ENCODE measurements at regions not wholly inside any gene's neighbourhood (a gene's known extent, or its start where the extent isn't known, plus 50 kb on each side); places are given as distances from the start of the nearest gene placed in this dataset.

DNA sequence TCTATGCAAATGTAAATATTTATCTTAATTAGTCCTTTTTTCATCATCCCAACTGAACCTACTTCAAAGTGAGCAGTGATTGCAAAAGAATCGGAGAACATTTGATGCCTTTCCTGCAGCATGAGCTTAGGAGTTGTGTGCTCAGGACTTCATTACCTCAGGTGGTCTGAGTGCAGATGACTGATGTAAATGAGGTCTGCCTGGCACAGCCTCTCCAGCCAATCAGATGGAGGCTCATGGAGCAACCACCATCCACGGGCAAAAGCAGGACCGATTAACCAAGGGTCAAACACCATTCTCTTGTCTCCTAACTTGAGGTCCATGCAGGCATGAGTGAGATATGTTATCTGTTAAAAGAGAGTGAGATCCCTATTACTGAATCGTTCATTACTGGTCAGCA lies 165.7 kb upstream of the CARMIL1 start:
- no peak for TF ChIP-seq TEAD4 (IDR thresholded peaks at IDR 0.05)
- no peak for TF ChIP-seq TAF1 (IDR thresholded peaks at IDR 0.05; ENCODE audit: low read depth)
- TF ChIP-seq RAD21 (IDR thresholded peaks at IDR 0.05; ENCODE audit: low read depth), result no peak

DNA sequence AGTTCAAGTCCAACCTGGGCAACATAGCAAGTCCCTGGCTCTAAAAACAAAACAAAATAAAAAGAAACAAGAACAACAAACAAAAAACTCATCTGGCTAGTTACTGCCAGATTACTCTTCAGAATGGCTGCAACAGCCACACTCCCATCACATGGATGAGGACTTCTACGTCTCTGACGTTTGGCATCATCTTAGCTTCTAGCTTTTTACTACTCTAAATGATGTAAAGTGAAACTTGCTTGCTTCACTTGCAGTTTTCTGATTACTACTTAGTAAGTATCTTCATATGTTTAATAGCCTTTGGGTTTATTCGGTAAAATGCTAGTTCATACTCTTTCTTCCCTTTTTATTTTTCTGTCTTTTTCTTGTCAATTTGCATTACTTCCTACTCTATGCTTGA lies 161.1 kb upstream of the CARMIL1 start:
- TF ChIP-seq FOXM1 (IDR thresholded peaks at IDR 0.05; ENCODE audit: borderline replicate concordance, low read depth) (no peak), EGR1 (IDR thresholded peaks at IDR 0.05) (no peak), TCF12 (IDR thresholded peaks at IDR 0.05; ENCODE audit: low read depth) (no peak), CREB1 (IDR thresholded peaks at IDR 0.05; ENCODE audit: low read depth) (no peak), MAX (IDR thresholded peaks at IDR 0.05) (no peak), RAD21 (IDR thresholded peaks at IDR 0.05; ENCODE audit: low read depth) (no peak)
- TF ChIP-seq, protein P1, sequence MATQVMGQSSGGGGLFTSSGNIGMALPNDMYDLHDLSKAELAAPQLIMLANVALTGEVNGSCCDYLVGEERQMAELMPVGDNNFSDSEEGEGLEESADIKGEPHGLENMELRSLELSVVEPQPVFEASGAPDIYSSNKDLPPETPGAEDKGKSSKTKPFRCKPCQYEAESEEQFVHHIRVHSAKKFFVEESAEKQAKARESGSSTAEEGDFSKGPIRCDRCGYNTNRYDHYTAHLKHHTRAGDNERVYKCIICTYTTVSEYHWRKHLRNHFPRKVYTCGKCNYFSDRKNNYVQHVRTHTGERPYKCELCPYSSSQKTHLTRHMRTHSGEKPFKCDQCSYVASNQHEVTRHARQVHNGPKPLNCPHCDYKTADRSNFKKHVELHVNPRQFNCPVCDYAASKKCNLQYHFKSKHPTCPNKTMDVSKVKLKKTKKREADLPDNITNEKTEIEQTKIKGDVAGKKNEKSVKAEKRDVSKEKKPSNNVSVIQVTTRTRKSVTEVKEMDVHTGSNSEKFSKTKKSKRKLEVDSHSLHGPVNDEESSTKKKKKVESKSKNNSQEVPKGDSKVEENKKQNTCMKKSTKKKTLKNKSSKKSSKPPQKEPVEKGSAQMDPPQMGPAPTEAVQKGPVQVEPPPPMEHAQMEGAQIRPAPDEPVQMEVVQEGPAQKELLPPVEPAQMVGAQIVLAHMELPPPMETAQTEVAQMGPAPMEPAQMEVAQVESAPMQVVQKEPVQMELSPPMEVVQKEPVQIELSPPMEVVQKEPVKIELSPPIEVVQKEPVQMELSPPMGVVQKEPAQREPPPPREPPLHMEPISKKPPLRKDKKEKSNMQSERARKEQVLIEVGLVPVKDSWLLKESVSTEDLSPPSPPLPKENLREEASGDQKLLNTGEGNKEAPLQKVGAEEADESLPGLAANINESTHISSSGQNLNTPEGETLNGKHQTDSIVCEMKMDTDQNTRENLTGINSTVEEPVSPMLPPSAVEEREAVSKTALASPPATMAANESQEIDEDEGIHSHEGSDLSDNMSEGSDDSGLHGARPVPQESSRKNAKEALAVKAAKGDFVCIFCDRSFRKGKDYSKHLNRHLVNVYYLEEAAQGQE (IDR thresholded peaks at IDR 0.05; ENCODE audit: low read depth), result no peak

- TF ChIP-seq TAF1 (IDR thresholded peaks at IDR 0.05; ENCODE audit: low read depth), result no peak
- no peak for TF ChIP-seq CREB1 (IDR thresholded peaks at IDR 0.05; ENCODE audit: low read depth)
- no peak for TF ChIP-seq USF1 (IDR thresholded peaks at IDR 0.05)
- no peak for TF ChIP-seq TCF12 (IDR thresholded peaks at IDR 0.05; ENCODE audit: low read depth)
- TF ChIP-seq YY1 (IDR thresholded peaks at IDR 0.05; ENCODE audit: low read depth), result no peak
- no peak for TF ChIP-seq MAX (IDR thresholded peaks at IDR 0.05)
- TF ChIP-seq ZBTB7A (IDR thresholded peaks at IDR 0.05; ENCODE audit: low read depth), result no peak
- TF ChIP-seq, protein P1 (IDR thresholded peaks at IDR 0.05; ENCODE audit: low read depth), result no peak
- no peak for TF ChIP-seq FOXM1 (IDR thresholded peaks at IDR 0.05; ENCODE audit: borderline replicate concordance, low read depth)
- no peak for TF ChIP-seq EGR1 (IDR thresholded peaks at IDR 0.05)
- no peak for TF ChIP-seq TEAD4 (IDR thresholded peaks at IDR 0.05)
- no peak for TF ChIP-seq NFIC (IDR thresholded peaks at IDR 0.05)
- no peak for TF ChIP-seq CEBPB (IDR thresholded peaks at IDR 0.05)
- TF ChIP-seq EP300 (IDR thresholded peaks at IDR 0.05; ENCODE audit: borderline replicate concordance), result no peak
- no peak for TF ChIP-seq RAD21 (IDR thresholded peaks at IDR 0.05; ENCODE audit: low read depth)
Measured at GRCh38 chr6:25121186-25121585, 158.0 kb upstream of the CARMIL1 start.

DNA sequence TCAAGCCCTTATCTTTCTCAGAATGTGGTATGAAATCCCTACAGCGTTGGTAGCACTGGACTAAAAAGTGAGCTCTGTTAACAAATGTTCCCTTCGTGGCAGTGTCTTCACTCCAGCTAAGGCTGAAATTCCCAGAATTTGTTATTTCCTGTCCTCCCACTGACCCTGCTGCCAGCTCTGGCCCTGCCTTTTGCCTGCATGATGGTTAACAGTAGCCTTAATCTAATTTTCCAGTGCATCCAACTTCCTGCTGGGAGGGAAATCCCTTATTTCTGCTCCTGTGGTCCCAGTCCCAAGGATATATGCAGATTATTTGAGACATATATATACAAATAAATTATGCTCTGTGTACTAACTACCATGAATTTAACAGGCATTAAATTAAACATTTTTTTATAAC lies 157.2 kb upstream of the CARMIL1 start:
- TF ChIP-seq RAD21 (IDR thresholded peaks at IDR 0.05; ENCODE audit: low read depth) (no peak), FOXM1 (IDR thresholded peaks at IDR 0.05; ENCODE audit: borderline replicate concordance, low read depth) (no peak), USF1 (IDR thresholded peaks at IDR 0.05) (no peak)
- TF ChIP-seq, protein P1 (IDR thresholded peaks at IDR 0.05; ENCODE audit: low read depth), result no peak

DNA sequence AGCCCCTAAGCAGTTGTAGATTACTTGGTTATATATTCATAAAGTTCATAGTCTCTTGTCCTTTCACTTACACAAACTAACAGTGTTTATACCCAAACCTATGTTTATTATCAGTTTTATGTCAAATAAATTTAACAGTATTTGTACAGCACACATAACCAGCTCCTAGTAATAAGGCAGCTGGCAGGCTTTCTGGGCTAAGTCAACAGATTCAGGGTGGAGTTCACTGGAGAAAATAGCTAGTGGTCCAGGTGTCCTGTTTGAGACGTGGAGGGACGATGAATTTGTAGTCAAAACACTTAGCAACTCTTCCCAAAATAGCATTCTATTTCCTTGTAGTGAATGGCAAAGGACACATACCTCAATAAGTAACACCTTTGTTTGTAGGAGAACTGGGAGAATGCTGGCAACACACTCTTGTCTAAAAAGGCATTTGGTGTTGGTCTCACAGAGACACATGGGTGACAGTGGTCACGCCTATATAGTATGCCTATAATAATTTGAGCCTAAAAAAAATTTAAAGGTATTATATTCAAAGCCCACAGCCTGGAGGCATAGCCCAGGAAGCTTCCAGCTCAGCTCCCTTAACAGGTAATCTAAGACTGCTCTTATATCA lies 156.4 kb upstream of the CARMIL1 start:
- no peak for TF ChIP-seq TCF12 (IDR thresholded peaks at IDR 0.05; ENCODE audit: low read depth)
- no peak for TF ChIP-seq YY1 (IDR thresholded peaks at IDR 0.05; ENCODE audit: low read depth)
- TF ChIP-seq NFIC (IDR thresholded peaks at IDR 0.05), result no peak
- no peak for TF ChIP-seq MAX (IDR thresholded peaks at IDR 0.05)
- TF ChIP-seq, protein P1 (IDR thresholded peaks at IDR 0.05; ENCODE audit: low read depth), result no peak
- no peak for TF ChIP-seq EGR1 (IDR thresholded peaks at IDR 0.05)
- TF ChIP-seq TEAD4 (IDR thresholded peaks at IDR 0.05), result no peak
- TF ChIP-seq EP300 (IDR thresholded peaks at IDR 0.05; ENCODE audit: borderline replicate concordance), result no peak
- TF ChIP-seq CREB1 (IDR thresholded peaks at IDR 0.05; ENCODE audit: low read depth), result no peak
- no peak for TF ChIP-seq USF1 (IDR thresholded peaks at IDR 0.05)
- TF ChIP-seq FOXM1 (IDR thresholded peaks at IDR 0.05; ENCODE audit: borderline replicate concordance, low read depth), result no peak
